T-cell (primary cell): ENCODE measurements at regions not wholly inside any gene's neighbourhood (a gene's known extent, or its start where the extent isn't known, plus 50 kb on each side); places are given as distances from the start of the nearest gene placed in this dataset.

Source experiments
- ATAC-seq, 4 experiments: fragments of 200-7000 bp in 3 of 4; fragments of 150-1000 bp in 1 of 4; cut with Tn5 transposase; replicated peaks in 1 of 4; 1 replicate in 3 of 4; 2 replicates in 1 of 4; pipeline ENCODE4 v1.10.0; 2021; ENCODE audit warnings: moderate library complexity in 3 of 4, mild to moderate bottlenecking in 2 of 4, moderate number of reproducible peaks in 1 of 4
- CTCF ChIA-PET, 2 donors: fragments of 300-600 bp; sonication (Branson Sonifier 250); formaldehyde crosslinking; loops; one replicate each; lab custom pipeline; 2022; ENCODE audit warnings: antibody characterized with exemption in 2 of 2; lab: Charles Lee
- POLR2A ChIA-PET, 2 donors: fragments of 300-600 bp; sonication (Branson Sonifier 250); formaldehyde crosslinking; loops; one replicate each; lab custom pipeline; 2022; ENCODE audit warnings: antibody characterized with exemption in 2 of 2; lab: Charles Lee
- DNase-seq, 35 experiments: peaks; one replicate each; pipeline versions ENCODE4 v3.0.0 to v3.0.0-alpha.2; 2013 to 2023
- H3K27ac ChIP-seq: one replicate; pipeline ENCODE4 v1.5.1; 2013; ENCODE audit warnings: low read length
- H3K27me3 ChIP-seq, 2 experiments: replicated peaks in 1 of 2; 1 replicate in 1 of 2; 2 replicates in 1 of 2; pipeline versions ENCODE4 v1.6.1 to v1.7.0; 2013; ENCODE audit warnings: low read length in 1 of 2, mixed read lengths in 1 of 2; ENCODE audit not compliant: control insufficient read depth in 2 of 2, insufficient read depth in 2 of 2; ENCODE audit errors: extremely low read depth in 1 of 2
- H3K36me3 ChIP-seq, 2 donors: 1 replicate in 1 of 2; 2 replicates in 1 of 2; pipeline versions ENCODE4 v1.6.1 to v1.7.0; 2013; ENCODE audit warnings: low read length in 1 of 2; ENCODE audit not compliant: control insufficient read depth in 2 of 2, insufficient read depth in 1 of 2; ENCODE audit errors: extremely low read depth in 1 of 2
- H3K4me1 ChIP-seq, 2 experiments: 1 replicate in 1 of 2; 2 replicates in 1 of 2; pipeline versions ENCODE4 v1.6.1 to v1.7.0; 2013; ENCODE audit warnings: low read length in 2 of 2, mixed read lengths in 1 of 2; ENCODE audit not compliant: insufficient read depth in 2 of 2, control insufficient read depth in 1 of 2; ENCODE audit errors: extremely low read depth in 1 of 2
- H3K4me3 ChIP-seq, 2 donors: 1 replicate in 1 of 2; 2 replicates in 1 of 2; pipeline versions ENCODE4 v1.5.1 to v1.7.0; 2013; ENCODE audit warnings: mild to moderate bottlenecking in 2 of 2, low read length in 1 of 2, moderate library complexity in 1 of 2; ENCODE audit not compliant: control insufficient read depth in 1 of 2; ENCODE audit errors: extremely low read depth in 1 of 2
- H3K9me3 ChIP-seq: 2 replicates; pipeline ENCODE4 v1.7.0; 2013
- H3K27ac Mint-ChIP-seq, 2 donors: one replicate each; pipeline ENCODE4 v1.8.0; 2020 to 2021; ENCODE audit warnings: mild to moderate bottlenecking in 2 of 2, mixed read lengths in 2 of 2
- H3K27me3 Mint-ChIP-seq, 2 donors: one replicate each; pipeline ENCODE4 v1.8.0; 2021 to 2022; ENCODE audit warnings: mixed read lengths in 2 of 2
- H3K36me3 Mint-ChIP-seq: one replicate; pipeline ENCODE4 v1.8.0; 2021; ENCODE audit warnings: mixed read lengths
- H3K4me1 Mint-ChIP-seq, 3 donors: one replicate each; pipeline ENCODE4 v1.8.0; 2020 to 2022; ENCODE audit warnings: mixed read lengths in 3 of 3, mild to moderate bottlenecking in 1 of 3
- H3K4me3 Mint-ChIP-seq, 3 donors: one replicate each; pipeline ENCODE4 v1.8.0; 2020 to 2022; ENCODE audit warnings: mild to moderate bottlenecking in 3 of 3, mixed read lengths in 3 of 3, moderate library complexity in 3 of 3
- H3K9me3 Mint-ChIP-seq, 3 donors: one replicate each; pipeline ENCODE4 v1.8.0; 2020 to 2022; ENCODE audit warnings: mixed read lengths in 3 of 3
- WGBS: methylation state at CpG from one replicate; pipeline ENCODE4 v1.1.5; 2013; ENCODE audit warnings: missing lambda C conversion rate; ENCODE audit not compliant: insufficient coverage; 5-methylcytosine and 5-hydroxymethylcytosine counted together

DNA sequence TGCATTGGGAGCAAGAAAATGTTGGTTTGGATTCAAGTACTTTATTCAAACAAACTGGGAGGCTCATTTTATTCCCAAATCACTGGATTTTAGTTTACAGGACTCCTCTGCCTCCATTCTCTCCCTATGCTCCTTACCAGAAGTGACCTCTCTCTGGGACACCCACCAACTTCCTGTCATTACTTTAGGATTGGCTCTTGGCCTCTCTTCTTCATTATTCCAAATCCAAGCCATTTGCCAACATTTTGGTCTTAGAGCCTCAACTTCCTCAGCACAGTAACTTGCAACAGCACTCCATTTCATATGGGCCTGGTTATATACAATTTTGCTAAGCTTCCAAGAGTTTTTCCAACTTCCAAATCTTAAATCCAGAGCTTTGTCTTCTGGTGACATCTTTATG, 432.1 kb downstream of the NR2F2 start:
- CTCF ChIA-PET = no interaction called here

DNA sequence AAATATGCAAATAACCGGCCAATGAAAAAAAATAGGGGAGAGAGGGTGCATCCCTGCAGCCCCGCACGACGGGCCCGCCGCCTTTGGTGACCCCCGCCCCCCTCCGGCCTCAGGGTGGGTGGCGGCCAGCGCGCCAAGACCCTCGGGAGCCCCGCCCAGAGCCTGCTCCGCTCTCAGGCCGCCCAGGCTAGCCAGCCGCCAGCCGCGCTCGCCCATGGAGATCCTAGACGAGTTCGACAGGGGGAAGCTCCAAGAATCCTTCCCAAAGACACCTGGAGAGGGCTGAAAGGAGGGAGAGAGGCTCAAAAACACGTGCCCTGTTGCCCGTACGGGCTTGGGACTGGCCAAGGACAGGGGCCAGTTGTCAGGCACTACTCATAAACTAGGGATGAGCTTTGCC, 434.0 kb downstream of the NR2F2 start:
- no peaks in the 10 kb centered on the region for H3K27me3 Mint-ChIP-seq
- H3K36me3 ChIP-seq = no peaks in the 10 kb centered on the region
- 92% methylated on average over 18 of the region's 24 CpGs for WGBS
- H3K27me3 ChIP-seq = peaks cover 0 to 4% of the 10 kb centered on the region in 2 experiments
- peaks cover 0 to 1% (median 0%) of the 10 kb centered on the region in 3 donors for H3K9me3 Mint-ChIP-seq
- H3K4me3 Mint-ChIP-seq = no peak overlapping the region
- H3K27ac Mint-ChIP-seq = no peak overlapping the region
- H3K36me3 Mint-ChIP-seq = no peaks in the 10 kb centered on the region
- ATAC-seq (no peak), DNase-seq (no peak)
- no peaks in the 10 kb centered on the region for H3K9me3 ChIP-seq
- CTCF ChIA-PET = no interaction called here
- no peak overlapping the region for H3K27ac ChIP-seq
- H3K4me1 Mint-ChIP-seq = no peaks in the 10 kb centered on the region
- POLR2A ChIA-PET = no interaction called here
- H3K4me1 ChIP-seq = no peaks in the 10 kb centered on the region
- no peak overlapping the region for H3K4me3 ChIP-seq

More for the DNA sequence above, 432.1 kb downstream of the NR2F2 start:
- Mint-ChIP-seq H3K27me3 (no peaks in the 10 kb centered on the region), H3K4me1 (no peaks in the 10 kb centered on the region), H3K9me3 (peaks cover 1 to 5% (median 5%) of the 10 kb centered on the region in 3 donors), H3K36me3 (no peaks in the 10 kb centered on the region), H3K27ac (no peak overlapping the region), H3K4me3 (no peak overlapping the region)
- Histone ChIP-seq H3K27me3 (peaks cover 0 to 4% of the 10 kb centered on the region in 2 experiments), H3K4me1 (no peaks in the 10 kb centered on the region), H3K36me3 (no peaks in the 10 kb centered on the region), H3K27ac (no peak overlapping the region), H3K9me3 (no peaks in the 10 kb centered on the region), H3K4me3 (no peak overlapping the region)
- ATAC-seq (no peak), DNase-seq (no peak)
- POLR2A ChIA-PET = no interaction called here

DNA sequence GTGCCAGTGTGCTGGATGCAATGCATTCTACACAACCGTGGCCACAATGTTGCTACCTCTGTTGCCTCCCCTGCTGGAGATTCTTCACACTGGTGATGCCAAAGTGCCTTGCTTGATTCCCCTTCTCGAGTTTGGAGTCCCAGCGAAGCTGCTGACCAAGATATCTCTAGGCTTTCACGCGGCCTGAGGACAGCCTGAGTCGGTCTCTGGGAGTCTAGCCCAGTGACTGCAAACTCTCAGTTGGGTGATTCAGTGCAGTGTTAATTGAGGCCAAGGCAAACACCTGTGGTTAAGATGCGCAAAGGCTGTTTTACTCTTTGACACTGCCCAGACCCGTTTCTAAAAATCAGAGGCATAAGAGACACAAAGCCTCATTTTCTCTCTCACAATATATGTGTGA, 434.4 kb downstream of the NR2F2 start:
- 79% methylated on average over 6 of the region's 8 CpGs for whole genome bisulfite sequencing
- Histone ChIP-seq H3K27me3 (peaks cover 0 to 4% of the 10 kb centered on the region in 2 experiments), H3K4me1 (no peaks in the 10 kb centered on the region), H3K9me3 (no peaks in the 10 kb centered on the region), H3K27ac (no peak overlapping the region), H3K4me3 (no peak overlapping the region), H3K36me3 (no peaks in the 10 kb centered on the region)
- peaks cover 0 to 1% (median 0%) of the 10 kb centered on the region in 3 donors for H3K9me3 Mint-ChIP-seq
- no peak for ATAC-seq
- H3K27ac Mint-ChIP-seq = no peak overlapping the region
- ChIA-PET CTCF (no interaction called here), POLR2A (no interaction called here)
- H3K4me1 Mint-ChIP-seq = no peaks in the 10 kb centered on the region
- no peak overlapping the region for H3K4me3 Mint-ChIP-seq
- H3K27me3 Mint-ChIP-seq = no peaks in the 10 kb centered on the region
- DNase-seq = no peak
- H3K36me3 Mint-ChIP-seq = no peaks in the 10 kb centered on the region

DNA sequence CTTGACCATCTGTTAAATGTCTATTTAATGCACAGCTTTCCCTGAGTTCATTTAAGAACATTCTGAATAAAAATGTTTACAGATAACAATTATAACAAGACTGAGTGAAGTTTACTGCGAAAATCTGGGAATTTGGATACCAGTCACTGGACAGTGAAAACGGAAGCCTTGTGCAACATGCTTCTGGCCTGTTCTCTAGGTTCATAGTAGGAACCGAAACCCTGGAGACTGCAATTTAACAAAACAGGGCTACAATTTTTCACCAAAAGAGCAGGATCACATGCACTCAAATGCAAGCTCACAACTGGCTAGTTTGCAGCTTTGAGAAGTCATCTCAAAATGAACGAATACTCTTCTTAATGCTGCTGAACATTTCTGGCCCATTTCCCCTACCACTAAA, 435.9 kb downstream of the NR2F2 start:
- H3K4me3 ChIP-seq = no peak overlapping the region
- POLR2A ChIA-PET = no interaction called here
- no peak overlapping the region for H3K27ac Mint-ChIP-seq
- no peaks in the 10 kb centered on the region for H3K36me3 ChIP-seq
- no peaks in the 10 kb centered on the region for H3K9me3 ChIP-seq
- no peak overlapping the region for H3K27ac ChIP-seq
- DNase-seq = no peak
- peaks cover 1 to 4% (median 4%) of the 10 kb centered on the region in 3 donors for H3K9me3 Mint-ChIP-seq
- WGBS = 71% methylated on average over 4 of the region's 4 CpGs
- H3K36me3 Mint-ChIP-seq = no peaks in the 10 kb centered on the region
- no peaks in the 10 kb centered on the region for H3K4me1 Mint-ChIP-seq
- peaks cover 0 to 4% of the 10 kb centered on the region in 2 experiments for H3K27me3 ChIP-seq
- CTCF ChIA-PET = no interaction called here
- H3K4me1 ChIP-seq = no peaks in the 10 kb centered on the region
- H3K27me3 Mint-ChIP-seq = no peaks in the 10 kb centered on the region
- no peak for ATAC-seq
- H3K4me3 Mint-ChIP-seq = no peak overlapping the region

DNA sequence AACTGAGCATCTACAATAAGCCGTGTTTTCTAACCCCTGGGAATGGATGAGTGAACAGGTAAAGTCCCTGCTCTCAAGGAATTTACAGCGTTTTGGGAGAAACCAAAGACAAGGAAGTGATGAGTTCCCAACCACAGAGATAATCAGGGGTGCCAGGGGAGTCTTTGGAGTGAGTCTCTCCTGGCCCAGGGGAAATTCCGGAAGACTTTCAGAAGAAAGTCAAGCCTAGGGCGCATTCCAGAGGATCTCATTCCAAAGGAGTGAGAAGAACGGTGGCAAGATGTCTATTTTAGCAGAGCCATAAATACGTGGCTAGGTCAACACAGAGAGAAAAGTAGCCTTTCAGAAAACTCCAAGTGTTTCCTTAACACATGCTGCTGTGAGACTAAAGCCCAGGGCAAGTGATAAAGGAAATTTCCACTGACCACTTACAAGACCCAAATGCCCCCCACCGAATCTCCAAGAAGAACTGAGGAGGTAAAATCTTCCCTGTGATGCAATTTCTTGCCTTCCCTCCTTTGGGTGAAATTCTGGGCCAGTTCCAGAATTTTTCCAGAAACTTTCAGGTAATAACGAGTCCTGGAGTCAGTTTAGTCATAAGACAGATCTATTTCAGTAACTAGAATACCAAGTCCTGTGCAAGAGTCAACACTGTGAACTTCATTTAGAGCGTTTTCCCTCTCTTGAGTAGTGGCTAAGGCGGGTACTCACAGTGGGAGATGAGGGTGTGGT, 437.4 kb downstream of the NR2F2 start:
- Histone ChIP-seq H3K4me1 (no peaks in the 10 kb centered on the region), H3K36me3 (no peaks in the 10 kb centered on the region), H3K9me3 (no peaks in the 10 kb centered on the region), H3K27me3 (peaks cover 0 to 4% of the 10 kb centered on the region in 2 experiments), H3K4me3 (no peak overlapping the region), H3K27ac (no peak overlapping the region)
- Mint-ChIP-seq H3K27ac (no peak overlapping the region), H3K9me3 (peaks cover 0 to 4% (median 4%) of the 10 kb centered on the region in 3 donors), H3K4me1 (no peaks in the 10 kb centered on the region), H3K36me3 (no peaks in the 10 kb centered on the region), H3K27me3 (no peaks in the 10 kb centered on the region), H3K4me3 (no peak overlapping the region)
- DNase-seq = no peak
- no peak for ATAC-seq
- POLR2A ChIA-PET = no interaction called here
- 73% methylated on average over 4 of the region's 10 CpGs for WGBS
- CTCF ChIA-PET = no interaction called here

DNA sequence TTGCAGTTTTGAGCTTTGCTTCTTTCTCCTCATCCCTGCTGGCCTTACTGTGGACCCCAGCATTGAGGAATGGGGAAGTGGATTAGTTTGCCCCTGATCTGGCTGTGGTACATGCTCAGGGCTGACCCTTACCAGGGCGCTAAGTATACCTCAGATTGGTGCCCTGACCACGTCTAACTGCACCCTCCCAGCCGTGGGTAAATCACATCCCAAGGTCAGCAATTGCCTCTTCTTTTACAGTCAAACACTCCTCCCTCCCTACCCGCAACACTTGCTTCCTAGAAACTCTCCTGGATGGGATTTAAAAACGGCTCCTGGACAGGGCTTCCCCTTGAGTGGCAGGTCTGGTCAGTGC, 437.9 kb downstream of the NR2F2 start:
- Histone ChIP-seq H3K4me3 (no peak overlapping the region), H3K36me3 (no peaks in the 10 kb centered on the region), H3K27ac (no peak overlapping the region), H3K27me3 (peaks cover 0 to 4% of the 10 kb centered on the region in 2 experiments), H3K9me3 (no peaks in the 10 kb centered on the region), H3K4me1 (no peaks in the 10 kb centered on the region)
- ATAC-seq (no peak), DNase-seq (no peak)
- ChIA-PET CTCF (no interaction called here), POLR2A (no interaction called here)
- Mint-ChIP-seq H3K9me3 (peaks cover 0 to 4% (median 4%) of the 10 kb centered on the region in 3 donors), H3K4me1 (no peaks in the 10 kb centered on the region), H3K4me3 (no peak overlapping the region), H3K36me3 (no peaks in the 10 kb centered on the region), H3K27me3 (no peaks in the 10 kb centered on the region), H3K27ac (no peak overlapping the region)
- 42% methylated on average over 5 of the region's 5 CpGs for WGBS

DNA sequence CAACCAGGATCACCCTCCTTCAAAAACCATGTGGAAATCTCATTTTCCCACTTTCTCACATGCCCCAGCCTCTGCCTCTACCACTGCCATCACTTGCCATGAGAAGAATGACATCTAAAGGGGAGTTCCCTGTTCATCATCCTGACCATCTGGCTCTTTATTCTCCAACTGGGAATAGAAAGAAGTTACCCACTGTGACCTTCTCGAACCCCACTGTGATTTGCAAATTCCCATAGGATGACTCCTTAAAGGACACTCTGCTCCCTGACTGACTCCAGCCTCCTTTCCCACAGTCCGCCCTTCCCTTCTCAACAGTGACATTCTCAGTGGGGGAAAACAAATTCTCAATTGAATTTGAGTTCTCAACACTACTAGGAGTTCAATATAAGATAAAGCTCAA, 440.5 kb downstream of the NR2F2 start:
- Histone ChIP-seq H3K9me3 (no peaks in the 10 kb centered on the region), H3K4me3 (no peak overlapping the region), H3K4me1 (no peaks in the 10 kb centered on the region), H3K27ac (no peak overlapping the region), H3K27me3 (no peaks in the 10 kb centered on the region), H3K36me3 (no peaks in the 10 kb centered on the region)
- H3K9me3 Mint-ChIP-seq = peaks cover 0 to 14% (median 8%) of the 10 kb centered on the region in 3 donors
- DNase-seq (no peak), ATAC-seq (no peak)
- POLR2A ChIA-PET = no interaction called here
- H3K36me3 Mint-ChIP-seq = no peaks in the 10 kb centered on the region
- peaks cover 0 to 9% of the 10 kb centered on the region in 2 donors for H3K27me3 Mint-ChIP-seq
- H3K4me3 Mint-ChIP-seq = no peak overlapping the region
- no peak overlapping the region for H3K27ac Mint-ChIP-seq
- no peaks in the 10 kb centered on the region for H3K4me1 Mint-ChIP-seq
- WGBS = no CpG with 5 or more reads among the region's 2 CpGs
- CTCF ChIA-PET = no interaction called here
